Motor neuron (in vitro differentiated cells): ENCODE measurements at regions not wholly inside any gene's neighbourhood (a gene's known extent, or its start where the extent isn't known, plus 50 kb on each side); places are given as distances from the start of the nearest gene placed in this dataset.

Source experiments
- ATAC-seq, 8 experiments: fragments of 200-7000 bp; cut with Tn5 transposase; replicated peaks in 6 of 8; 2 replicates each; pipeline ENCODE4 v1.8.0; 2021; ENCODE audit warnings: mild to moderate bottlenecking in 8 of 8, moderate library complexity in 8 of 8
- H3K27ac ChIP-seq, 2 donors: fragments of 250-450 bp; sonication (Bioruptor Pico); 2 replicates each; pipeline ENCODE4 v1.9.0; 2021; ENCODE audit warnings: antibody characterized with exemption in 2 of 2, mild to moderate bottlenecking in 2 of 2, moderate library complexity in 1 of 2
- H3K4me1 ChIP-seq, 2 donors: fragments of 250-450 bp; sonication (Bioruptor Pico); replicated peaks in 1 of 2; 2 replicates each; pipeline ENCODE4 v1.6.1; 2021; ENCODE audit warnings: antibody characterized with exemption in 2 of 2, mild to moderate bottlenecking in 2 of 2, moderate library complexity in 1 of 2
- H3K4me3 ChIP-seq, 5 donors: fragments of 250-450 bp; sonication (Bioruptor Pico); 2 replicates each; pipeline ENCODE4 v1.9.0; 2021; ENCODE audit warnings: antibody characterized with exemption in 5 of 5, mild to moderate bottlenecking in 5 of 5, moderate library complexity in 4 of 5
- WGBS, 10 experiments: fragments of 450-650 bp; shearing (Covaris generic); methylation state at CpG; one replicate each; pipeline ENCODE4 v1.0.0; 2022; 5-methylcytosine and 5-hydroxymethylcytosine counted together
- in situ Hi-C, 9 experiments: fragments of 400-800 bp; cut with MboI; loops; one replicate each; pipeline ENCODE4 v1.15.0; 2021; ENCODE audit warnings: low sequenced_read_pairs in 9 of 9, low pct_unique_long_range_greater_than_20kb in 2 of 9; ENCODE audit not compliant: unreplicated experiment in 9 of 9

- WGBS, 10 experiments = 67 to 84% (median 79%) methylated on average over 1 to 7 of the region's 12 CpGs; no CpG with 5 or more reads in 6 of the 10 experiments
- H3K4me1 ChIP-seq = peaks cover 0 to 6% of the 10 kb centered on the region in 2 donors
- no peak overlapping the region for H3K4me3 ChIP-seq
- in situ Hi-C loops = no loop called here
- no peak overlapping the region for H3K27ac ChIP-seq
- ATAC-seq = peak in 2 of 8 experiments; percentile 25 to 45
Measured at GRCh38 chr20:23161968-23162696, 76.0 kb upstream of the CD93 start.

- Histone ChIP-seq H3K4me1 (peaks cover 0 to 6% of the 10 kb centered on the region in 2 donors), H3K27ac (no peak overlapping the region), H3K4me3 (no peak overlapping the region)
- ATAC-seq = no peak
- in situ Hi-C loops = no loop called here
- 67 to 87% (median 78%) methylated on average over 1 to 10 of the region's 18 CpGs; no CpG with 5 or more reads in 6 of the 10 experiments for WGBS, 10 experiments
Measured at GRCh38 chr20:23161244-23161891, 75.2 kb upstream of the CD93 start.

- ATAC-seq = peak in 1 of 8 experiments; percentile 8
- WGBS, 10 experiments = 7 to 100% (median 73%) methylated on average over 1 to 5 of the region's 6 CpGs; no CpG with 5 or more reads in 1 of the 10 experiments
- H3K27ac ChIP-seq = no peak overlapping the region
- in situ Hi-C loops = no loop called here
- H3K4me1 ChIP-seq = peaks cover 0 to 6% of the 10 kb centered on the region in 2 donors
- no peak overlapping the region for H3K4me3 ChIP-seq
Measured at GRCh38 chr20:23160536-23161243, 74.6 kb upstream of the CD93 start.

GRCh38 chr20:23159947-23160318 is 73.8 kb upstream of the CD93 start:
- 22 to 100% (median 76%) methylated on average over 1 to 4 of the region's 4 CpGs for WGBS, 10 experiments
- no peak overlapping the region for H3K4me3 ChIP-seq
- ATAC-seq = peak in 3 of 8 experiments; percentile 8 to 20 (median 18)

GRCh38 chr20:23159256-23159946 is 73.3 kb upstream of the CD93 start:
- no peak overlapping the region for H3K27ac ChIP-seq
- peak in 4 of 8 experiments; percentile 4 to 35 (median 18) for ATAC-seq
- WGBS, 10 experiments = 38 to 100% (median 100%) methylated on average over 1 to 3 of the region's 3 CpGs; no CpG with 5 or more reads in 5 of the 10 experiments
- in situ Hi-C loops = no loop called here
- peaks cover 0 to 10% of the 10 kb centered on the region in 2 donors for H3K4me1 ChIP-seq
- H3K4me3 ChIP-seq = no peak overlapping the region

More at GRCh38 chr20:23159947-23160318, 73.8 kb upstream of the CD93 start:
- Histone ChIP-seq H3K27ac (no peak overlapping the region), H3K4me1 (peaks cover 0 to 9% of the 10 kb centered on the region in 2 donors)
- in situ Hi-C loops = no loop called here

DNA sequence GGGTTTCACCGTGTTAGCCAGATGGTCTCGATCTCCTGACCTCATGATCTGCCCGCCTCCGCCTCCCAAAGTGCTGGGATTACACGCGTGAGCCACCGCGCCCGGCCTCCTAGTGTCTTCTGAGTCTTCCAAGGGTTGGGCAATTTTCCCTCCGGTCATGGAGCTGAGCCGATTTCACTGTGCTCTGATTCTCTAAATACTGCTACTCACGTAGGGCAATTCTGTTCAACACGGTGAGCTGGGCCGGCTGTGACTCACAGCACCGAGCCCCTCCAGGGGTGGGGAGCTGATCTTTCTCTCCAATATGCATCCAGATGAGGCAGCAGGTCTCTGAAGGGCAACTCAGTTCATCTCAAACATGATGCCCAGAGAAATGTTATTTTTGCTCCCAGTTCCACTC is 71.6 kb upstream of the CD93 start:
- ATAC-seq = peak in 3 of 8 experiments; percentile 12 to 72 (median 59)
- peaks cover 0 to 10% of the 10 kb centered on the region in 2 donors for H3K4me1 ChIP-seq
- WGBS, 10 experiments = 21 to 100% (median 70%) methylated on average over 1 to 7 of the region's 15 CpGs; no CpG with 5 or more reads in 3 of the 10 experiments
- H3K27ac ChIP-seq = no peak overlapping the region
- in situ Hi-C loops = no loop called here
- H3K4me3 ChIP-seq = no peak overlapping the region

DNA sequence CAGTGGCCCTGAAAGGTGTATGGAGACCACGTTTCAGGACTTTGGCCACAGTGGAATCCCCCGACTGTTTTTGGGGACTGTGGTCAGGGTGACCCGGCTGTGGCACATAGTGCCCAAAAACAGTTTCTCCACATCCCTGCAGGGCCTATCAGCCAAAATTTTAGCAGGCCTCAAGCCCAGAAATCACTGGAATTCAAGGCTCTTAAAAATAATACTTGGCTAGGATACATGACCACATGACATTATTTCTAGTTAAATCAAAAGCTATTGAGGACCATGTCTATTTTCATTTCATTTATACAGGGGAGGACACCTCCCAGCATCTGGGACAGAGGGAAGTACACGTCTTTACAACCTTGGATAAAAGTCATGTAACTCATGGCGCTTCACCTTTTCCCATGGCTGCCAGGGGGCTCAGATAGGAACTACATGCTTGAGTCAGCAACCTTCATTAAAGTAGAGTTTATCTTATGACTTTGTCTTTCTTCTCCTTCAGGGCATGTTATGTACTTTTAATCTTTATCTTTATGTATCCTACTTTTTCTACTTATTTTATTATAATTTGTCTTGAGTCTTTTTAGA is 70.8 kb upstream of the CD93 start:
- in situ Hi-C loops = no loop called here
- Histone ChIP-seq H3K4me3 (no peak overlapping the region), H3K4me1 (peaks cover 0 to 11% of the 10 kb centered on the region in 2 donors), H3K27ac (no peak overlapping the region)
- ATAC-seq = no peak
- WGBS, 10 experiments = 56 to 100% (median 89%) methylated on average over 1 to 4 of the region's 5 CpGs

GRCh38 chr20:23156170-23156841 is 70.2 kb upstream of the CD93 start:
- Histone ChIP-seq H3K27ac (peak overlapping the region in 1 of 2 donors; percentile 31), H3K4me3 (no peak overlapping the region), H3K4me1 (peaks cover 0 to 16% of the 10 kb centered on the region in 2 donors)
- 0 to 100% (median 55%) methylated on average over 1 to 9 of the region's 11 CpGs; no CpG with 5 or more reads in 1 of the 10 experiments for WGBS, 10 experiments
- peak in 5 of 8 experiments; percentile 10 to 48 (median 23) for ATAC-seq
- in situ Hi-C loops = no loop called here

DNA sequence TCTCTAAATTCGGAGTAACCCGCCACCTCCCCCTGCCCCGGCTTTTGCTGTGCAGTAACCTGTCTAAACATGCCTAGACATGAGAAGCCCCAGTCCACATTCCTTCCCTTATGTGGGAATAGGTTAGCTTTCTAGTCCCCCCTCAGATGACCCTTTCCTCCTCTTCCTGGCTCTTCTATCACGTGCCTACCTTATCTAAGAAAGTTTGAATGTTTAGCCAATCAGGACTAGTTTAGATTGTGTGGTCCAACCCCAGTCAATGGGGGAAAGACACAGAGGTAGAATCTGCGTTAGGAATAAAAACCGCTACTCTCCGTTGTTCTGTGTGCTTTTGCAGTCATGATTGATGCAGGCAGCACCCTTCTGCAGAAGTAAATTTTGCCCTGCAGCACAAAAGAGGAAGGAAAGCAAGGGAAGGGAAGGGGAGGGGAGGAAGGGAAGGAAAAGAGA is 69.0 kb upstream of the CD93 start:
- 65 to 100% (median 87%) methylated on average over 1 to 4 of the region's 7 CpGs; no CpG with 5 or more reads in 4 of the 10 experiments for WGBS, 10 experiments
- no peak for ATAC-seq
- no peak overlapping the region for H3K27ac ChIP-seq
- in situ Hi-C loops = no loop called here
- H3K4me1 ChIP-seq = peaks cover 0 to 16% of the 10 kb centered on the region in 2 donors
- no peak overlapping the region for H3K4me3 ChIP-seq

DNA sequence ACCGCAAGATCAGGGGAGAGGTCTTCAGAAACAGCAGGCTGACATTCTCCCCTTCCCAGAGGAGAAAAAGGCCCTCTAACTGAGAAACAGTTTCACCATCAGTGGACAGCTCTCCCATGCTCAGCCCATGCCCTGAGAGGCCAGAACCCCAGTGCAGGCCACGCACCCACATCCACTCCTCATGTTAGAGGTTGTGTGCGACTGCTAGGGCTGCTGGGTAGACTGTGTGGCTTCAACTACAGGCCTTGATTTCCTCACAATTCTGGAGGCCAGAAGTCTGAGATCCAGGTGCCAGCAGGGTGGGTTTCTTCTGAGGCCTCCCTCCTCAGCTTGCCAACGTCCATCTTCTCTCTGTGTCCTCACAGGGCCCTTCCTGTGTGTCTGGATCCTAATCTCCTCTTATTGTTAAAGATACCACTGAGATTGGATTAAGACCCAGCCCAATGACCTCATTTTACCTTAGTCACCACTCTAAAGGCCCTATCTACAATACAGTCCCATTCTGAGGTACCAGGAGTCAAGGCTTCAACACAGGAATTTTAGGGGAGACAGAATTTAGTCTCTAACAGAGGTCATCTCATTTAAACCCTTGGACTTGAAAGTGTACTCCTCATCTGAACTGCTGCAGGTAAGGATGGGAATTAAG is 67.7 kb upstream of the CD93 start:
- Histone ChIP-seq H3K4me1 (peaks cover 0 to 10% of the 10 kb centered on the region in 2 donors), H3K27ac (no peak overlapping the region), H3K4me3 (no peak overlapping the region)
- no peak for ATAC-seq
- WGBS, 10 experiments = 60 to 100% (median 60%) methylated on average over 1 to 2 of the region's 4 CpGs; no CpG with 5 or more reads in 5 of the 10 experiments
- in situ Hi-C loops = no loop called here

GRCh38 chr20:23152902-23153301 is 66.8 kb upstream of the CD93 start:
- H3K27ac ChIP-seq = no peak overlapping the region
- in situ Hi-C loops = no loop called here
- peaks cover 0 to 14% of the 10 kb centered on the region in 2 donors for H3K4me1 ChIP-seq
- WGBS, 10 experiments = 83 to 100% (median 93%) methylated on average over 1 to 3 of the region's 3 CpGs; no CpG with 5 or more reads in 2 of the 10 experiments
- no peak for ATAC-seq
- no peak overlapping the region for H3K4me3 ChIP-seq
